HEK293 (cell line): ENCODE measurements at regions not wholly inside any gene's neighbourhood (a gene's known extent, or its start where the extent isn't known, plus 50 kb on each side); places are given as distances from the start of the nearest gene placed in this dataset.

Experiments
- CTCF ChIA-PET: fragments of 350-600 bp; formaldehyde crosslinking; extraction: SDS; loops from one replicate; lab custom pipeline; 2021; ENCODE audit warnings: antibody characterized with exemption; lab: Yijun Ruan, JAX
- POLR2A ChIA-PET: fragments of 300-600 bp; formaldehyde crosslinking; extraction: SDS; loops from one replicate; lab custom pipeline; 2020; ENCODE audit warnings: antibody characterized with exemption, inconsistent platforms; lab: Yijun Ruan, JAX
- H3K27ac ChIP-seq: fragments of 200-500 bp; sonication (Bioruptor generic); 2 replicates; pipeline ENCODE4 v1.5.1; 2014; ENCODE audit warnings: low read depth, low read length, control low read depth, inconsistent platforms; ENCODE audit errors: extremely low read depth
- H3K36me3 ChIP-seq, 2 experiments: fragments of 200-500 bp in 1 of 2; sonication (Bioruptor generic) in 1 of 2; 1 replicate in 1 of 2; 2 replicates in 1 of 2; pipeline ENCODE4 v1.5.1; 2014 to 2017; ENCODE audit warnings: inconsistent platforms in 2 of 2, low read length in 2 of 2; ENCODE audit not compliant: control insufficient read depth in 2 of 2, insufficient read depth in 1 of 2
- H3K4me1 ChIP-seq: fragments of 200-500 bp; sonication (Bioruptor generic); 2 replicates; pipeline ENCODE4 v1.5.1; 2014; ENCODE audit warnings: mild to moderate bottlenecking, low read length, inconsistent platforms; ENCODE audit not compliant: control insufficient read depth, insufficient read depth
- H3K4me3 ChIP-seq: 2 replicates; pipeline ENCODE4 v1.5.1; 2011; ENCODE audit warnings: low read depth, mild to moderate bottlenecking, control low read depth, low read length, moderate library complexity
- H3K9me3 ChIP-seq: fragments of 200-500 bp; sonication (Bioruptor generic); 2 replicates; pipeline ENCODE4 v1.5.1; 2014; ENCODE audit warnings: low read depth, low read length, inconsistent platforms; ENCODE audit not compliant: control insufficient read depth, insufficient read depth
- MYNN ChIP-seq: fragments of 450-650 bp; formaldehyde crosslinking; IDR thresholded peaks from 2 replicates; pipeline ENCODE4 v1.5.1; 2016; ENCODE audit warnings: missing biosample characterization, missing genetic modification characterization, borderline replicate concordance
- ZBTB7A ChIP-seq: fragments of 450-650 bp; formaldehyde crosslinking; IDR thresholded peaks from 2 replicates; pipeline ENCODE4 v1.5.1; 2016; ENCODE audit warnings: low read depth, missing biosample characterization, missing genetic modification characterization
- ZBTB8A ChIP-seq: fragments of 450-650 bp; formaldehyde crosslinking; IDR thresholded peaks from 2 replicates; pipeline ENCODE4 v1.5.1; 2016; ENCODE audit warnings: missing biosample characterization, missing genetic modification characterization
- ZFP69B ChIP-seq: fragments of 450-650 bp; formaldehyde crosslinking; IDR thresholded peaks from 2 replicates; pipeline ENCODE4 v1.5.1; 2016; ENCODE audit warnings: missing biosample characterization, missing genetic modification characterization
- ZNF133 ChIP-seq: fragments of 450-650 bp; formaldehyde crosslinking; IDR thresholded peaks from 2 replicates; pipeline ENCODE4 v1.5.1; 2016; ENCODE audit warnings: missing biosample characterization, missing genetic modification characterization
- ZNF138 ChIP-seq: fragments of 450-650 bp; formaldehyde crosslinking; IDR thresholded peaks from 2 replicates; pipeline ENCODE4 v1.5.1; 2016; ENCODE audit warnings: missing biosample characterization, missing genetic modification characterization, borderline replicate concordance
- ZNF155 ChIP-seq: fragments of 450-650 bp; formaldehyde crosslinking; IDR thresholded peaks from 2 replicates; pipeline ENCODE4 v1.5.1; 2016; ENCODE audit warnings: missing biosample characterization, missing genetic modification characterization
- ZNF157 ChIP-seq: fragments of 450-650 bp; formaldehyde crosslinking; IDR thresholded peaks from 2 replicates; pipeline ENCODE4 v1.5.1; 2016; ENCODE audit warnings: missing biosample characterization, missing genetic modification characterization
- ZNF211 ChIP-seq: fragments of 450-650 bp; formaldehyde crosslinking; IDR thresholded peaks from 2 replicates; pipeline ENCODE4 v1.5.1; 2016; ENCODE audit warnings: low read depth, missing biosample characterization, missing genetic modification characterization
- ZNF274 ChIP-seq, 2 experiments: fragments of 200-500 bp in 1 of 2; fragments of 450-650 bp in 1 of 2; sonication (Bioruptor generic) in 1 of 2; formaldehyde crosslinking in 1 of 2; IDR thresholded peaks; 2 replicates each; pipeline versions ENCODE4 v1.5.1 to v1.6.1; 2014 to 2016; ENCODE audit warnings: borderline replicate concordance in 1 of 2, inconsistent platforms in 1 of 2, low read length in 1 of 2, missing biosample characterization in 1 of 2, missing genetic modification characterization in 1 of 2
- ZNF341 ChIP-seq: fragments of 450-650 bp; formaldehyde crosslinking; IDR thresholded peaks from 2 replicates; pipeline ENCODE4; 2016; ENCODE audit warnings: low read depth, missing biosample characterization, missing genetic modification characterization
- ZNF404 ChIP-seq: fragments of 450-650 bp; formaldehyde crosslinking; IDR thresholded peaks from 2 replicates; pipeline ENCODE4 v1.5.1; 2017; ENCODE audit warnings: missing biosample characterization, missing genetic modification characterization
- ZNF416 ChIP-seq: fragments of 450-650 bp; formaldehyde crosslinking; IDR thresholded peaks from 2 replicates; pipeline ENCODE4 v1.5.1; 2016; ENCODE audit warnings: missing biosample characterization, missing genetic modification characterization
- ZNF561 ChIP-seq: fragments of 450-650 bp; IDR thresholded peaks from 2 replicates; pipeline ENCODE4 v1.5.1; 2018; ENCODE audit warnings: missing biosample characterization, missing genetic modification characterization, borderline replicate concordance
- ZNF623 ChIP-seq: fragments of 450-650 bp; formaldehyde crosslinking; IDR thresholded peaks from 2 replicates; pipeline ENCODE4 v1.5.1; 2016; ENCODE audit warnings: missing biosample characterization, missing genetic modification characterization
- ZNF701 ChIP-seq: fragments of 450-650 bp; formaldehyde crosslinking; IDR thresholded peaks from 2 replicates; pipeline ENCODE4 v1.5.1; 2016; ENCODE audit warnings: missing biosample characterization, missing genetic modification characterization
- ZSCAN30 ChIP-seq: fragments of 450-650 bp; IDR thresholded peaks from 2 replicates; pipeline ENCODE4 v1.5.1; 2018; ENCODE audit warnings: missing biosample characterization, mild to moderate bottlenecking, missing genetic modification characterization, moderate library complexity
- TF ChIP-seq, protein P1 (sequence below): fragments of 450-650 bp; IDR thresholded peaks from 2 replicates; pipeline ENCODE4 v1.5.1; 2018; ENCODE audit warnings: missing biosample characterization, mild to moderate bottlenecking, missing genetic modification characterization
- TF ChIP-seq, protein P2 (sequence below): fragments of 450-650 bp; formaldehyde crosslinking; IDR thresholded peaks from 2 replicates; pipeline ENCODE4 v1.5.1; 2016; ENCODE audit warnings: missing biosample characterization, missing genetic modification characterization
- TF ChIP-seq, protein P3 (sequence below): fragments of 450-650 bp; formaldehyde crosslinking; IDR thresholded peaks from 2 replicates; pipeline ENCODE4 v1.5.1; 2016; ENCODE audit warnings: missing biosample characterization, missing genetic modification characterization, borderline replicate concordance
- TF ChIP-seq, protein P4 (sequence below): fragments of 450-650 bp; formaldehyde crosslinking; IDR thresholded peaks from 2 replicates; pipeline ENCODE4 v1.5.1; 2016; ENCODE audit warnings: missing biosample characterization, missing genetic modification characterization

DNA sequence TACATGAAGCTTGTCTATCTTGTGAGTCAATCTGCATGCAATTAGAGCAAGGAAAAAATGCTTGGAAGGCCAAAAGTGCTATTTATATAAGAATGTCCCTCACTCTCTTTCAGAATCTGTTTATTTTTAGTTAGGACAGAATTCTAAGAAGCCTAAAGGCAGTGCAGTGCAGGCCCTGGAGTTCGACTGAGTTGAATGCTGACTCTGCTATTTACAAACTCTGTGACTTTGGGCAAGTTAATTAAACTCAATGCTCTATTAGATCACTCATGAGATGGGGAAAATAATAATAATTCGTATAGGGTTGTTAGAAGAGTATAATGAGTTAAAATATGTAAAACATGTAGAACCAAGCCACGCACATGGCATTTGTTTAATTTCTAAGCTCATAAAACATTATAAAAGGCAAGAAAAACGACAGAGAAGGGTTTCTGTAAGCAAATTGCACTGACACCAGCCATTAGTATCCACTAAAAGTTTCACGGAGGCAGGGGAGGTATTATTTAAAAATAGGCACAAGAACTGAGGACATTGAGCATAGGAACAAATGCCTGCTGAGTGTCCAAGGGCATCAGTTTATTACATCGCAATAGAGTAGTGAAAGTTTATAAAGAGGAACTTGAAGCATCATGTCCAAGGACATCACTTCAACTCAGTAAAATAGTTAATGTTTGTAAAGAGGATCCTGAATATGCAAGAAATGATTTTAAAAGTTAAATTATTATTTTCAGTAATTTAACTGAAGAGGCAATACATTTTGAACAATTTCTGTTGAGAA, 115.0 kb upstream of the INPP4B start:
- no peak overlapping the region for H3K4me3 ChIP-seq
- H3K9me3 ChIP-seq = no peaks in the 10 kb centered on the region
- H3K36me3 ChIP-seq = no peaks in the 10 kb centered on the region
- TF ChIP-seq ZBTB7A (tag by site-specific recombination) = no peak
- TF ChIP-seq ZNF341 (tag by site-specific recombination) = no peak
- no peak for TF ChIP-seq ZSCAN30
- no peak for TF ChIP-seq MYNN (tag by site-specific recombination)
- CTCF ChIA-PET = no interaction called here
- no peaks in the 10 kb centered on the region for H3K4me1 ChIP-seq
- H3K27ac ChIP-seq = no peak overlapping the region
- POLR2A ChIA-PET = no interaction called here

DNA sequence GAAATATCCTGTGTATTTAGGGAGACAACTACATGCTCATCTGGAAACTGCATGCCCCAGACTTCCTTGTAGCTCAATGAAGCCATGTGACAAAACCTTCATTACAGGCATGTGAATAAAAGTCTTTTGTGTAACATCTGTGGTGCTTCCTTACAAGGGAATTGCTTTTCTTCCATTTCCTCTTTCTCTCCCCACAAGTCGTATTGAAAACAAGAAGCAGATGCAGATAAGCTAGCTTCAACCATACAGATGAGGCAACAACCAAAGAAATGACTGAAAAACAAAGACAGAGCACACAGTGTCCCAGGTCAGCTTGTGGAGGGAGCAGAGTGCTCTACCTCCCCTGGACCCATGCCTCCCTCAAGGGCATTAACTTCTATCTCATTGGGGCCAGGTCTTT, 115.8 kb upstream of the INPP4B start:
- Histone ChIP-seq H3K4me1 (no peaks in the 10 kb centered on the region), H3K27ac (no peak overlapping the region), H3K4me3 (no peak overlapping the region), H3K36me3 (no peaks in the 10 kb centered on the region), H3K9me3 (no peaks in the 10 kb centered on the region)
- POLR2A ChIA-PET = no interaction called here
- TF ChIP-seq ZNF623 = no peak
- CTCF ChIA-PET = no interaction called here

DNA sequence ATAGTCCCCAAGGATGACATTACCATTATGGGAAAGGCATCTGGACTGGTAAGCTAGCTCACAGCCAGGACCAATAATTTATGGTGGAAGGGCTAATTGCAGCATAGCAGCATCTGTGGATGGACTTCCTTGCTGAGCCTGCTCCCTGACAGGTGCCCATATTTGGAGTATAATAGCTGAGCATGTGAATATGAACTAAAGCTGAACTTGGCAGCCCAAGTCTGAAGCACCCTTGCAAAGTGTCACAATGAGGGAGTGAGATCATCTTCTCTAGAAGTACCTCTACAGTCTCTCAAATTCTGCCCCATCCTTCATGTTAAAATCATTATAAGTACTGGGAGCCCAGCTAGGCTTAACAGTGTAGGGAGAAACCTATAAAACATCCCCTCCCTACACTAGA, 128.2 kb upstream of the INPP4B start:
- H3K4me3 ChIP-seq = no peak overlapping the region
- POLR2A ChIA-PET = no interaction called here
- no peaks in the 10 kb centered on the region for H3K36me3 ChIP-seq
- H3K4me1 ChIP-seq = no peaks in the 10 kb centered on the region
- TF ChIP-seq ZBTB8A (tag by site-specific recombination) = no peak
- TF ChIP-seq, protein P1, sequence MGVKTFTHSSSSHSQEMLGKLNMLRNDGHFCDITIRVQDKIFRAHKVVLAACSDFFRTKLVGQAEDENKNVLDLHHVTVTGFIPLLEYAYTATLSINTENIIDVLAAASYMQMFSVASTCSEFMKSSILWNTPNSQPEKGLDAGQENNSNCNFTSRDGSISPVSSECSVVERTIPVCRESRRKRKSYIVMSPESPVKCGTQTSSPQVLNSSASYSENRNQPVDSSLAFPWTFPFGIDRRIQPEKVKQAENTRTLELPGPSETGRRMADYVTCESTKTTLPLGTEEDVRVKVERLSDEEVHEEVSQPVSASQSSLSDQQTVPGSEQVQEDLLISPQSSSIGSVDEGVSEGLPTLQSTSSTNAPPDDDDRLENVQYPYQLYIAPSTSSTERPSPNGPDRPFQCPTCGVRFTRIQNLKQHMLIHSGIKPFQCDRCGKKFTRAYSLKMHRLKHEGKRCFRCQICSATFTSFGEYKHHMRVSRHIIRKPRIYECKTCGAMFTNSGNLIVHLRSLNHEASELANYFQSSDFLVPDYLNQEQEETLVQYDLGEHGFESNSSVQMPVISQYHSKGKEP (tag by site-specific recombination) = no peak
- TF ChIP-seq ZNF138 (tag by site-specific recombination) = no peak
- no peak for TF ChIP-seq ZNF561
- TF ChIP-seq ZNF416 (tag by site-specific recombination) = no peak
- TF ChIP-seq, protein P2, sequence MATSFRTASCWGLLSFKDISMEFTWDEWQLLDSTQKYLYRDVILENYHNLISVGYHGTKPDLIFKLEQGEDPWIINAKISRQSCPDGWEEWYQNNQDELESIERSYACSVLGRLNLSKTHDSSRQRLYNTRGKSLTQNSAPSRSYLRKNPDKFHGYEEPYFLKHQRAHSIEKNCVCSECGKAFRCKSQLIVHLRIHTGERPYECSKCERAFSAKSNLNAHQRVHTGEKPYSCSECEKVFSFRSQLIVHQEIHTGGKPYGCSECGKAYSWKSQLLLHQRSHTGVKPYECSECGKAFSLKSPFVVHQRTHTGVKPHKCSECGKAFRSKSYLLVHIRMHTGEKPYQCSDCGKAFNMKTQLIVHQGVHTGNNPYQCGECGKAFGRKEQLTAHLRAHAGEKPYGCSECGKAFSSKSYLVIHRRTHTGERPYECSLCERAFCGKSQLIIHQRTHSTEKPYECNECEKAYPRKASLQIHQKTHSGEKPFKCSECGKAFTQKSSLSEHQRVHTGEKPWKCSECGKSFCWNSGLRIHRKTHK = no peak
- no peak for TF ChIP-seq ZNF274 (IDR thresholded peaks at IDR 0.05; ENCODE audit: low read length)
- TF ChIP-seq ZNF274 (tag by site-specific recombination; IDR thresholded peaks at IDR 0.05; ENCODE audit: borderline replicate concordance) = no peak
- TF ChIP-seq ZFP69B (tag by site-specific recombination) = no peak
- TF ChIP-seq ZNF133 (tag by site-specific recombination) = no peak
- TF ChIP-seq ZNF701 = no peak
- no peak for TF ChIP-seq ZNF157 (tag by site-specific recombination)
- TF ChIP-seq, protein P3, sequence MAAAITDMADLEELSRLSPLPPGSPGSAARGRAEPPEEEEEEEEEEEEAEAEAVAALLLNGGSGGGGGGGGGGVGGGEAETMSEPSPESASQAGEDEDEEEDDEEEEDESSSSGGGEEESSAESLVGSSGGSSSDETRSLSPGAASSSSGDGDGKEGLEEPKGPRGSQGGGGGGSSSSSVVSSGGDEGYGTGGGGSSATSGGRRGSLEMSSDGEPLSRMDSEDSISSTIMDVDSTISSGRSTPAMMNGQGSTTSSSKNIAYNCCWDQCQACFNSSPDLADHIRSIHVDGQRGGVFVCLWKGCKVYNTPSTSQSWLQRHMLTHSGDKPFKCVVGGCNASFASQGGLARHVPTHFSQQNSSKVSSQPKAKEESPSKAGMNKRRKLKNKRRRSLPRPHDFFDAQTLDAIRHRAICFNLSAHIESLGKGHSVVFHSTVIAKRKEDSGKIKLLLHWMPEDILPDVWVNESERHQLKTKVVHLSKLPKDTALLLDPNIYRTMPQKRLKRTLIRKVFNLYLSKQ (tag by site-specific recombination) = no peak
- TF ChIP-seq ZNF155 (tag by site-specific recombination) = no peak
- TF ChIP-seq, protein P4, sequence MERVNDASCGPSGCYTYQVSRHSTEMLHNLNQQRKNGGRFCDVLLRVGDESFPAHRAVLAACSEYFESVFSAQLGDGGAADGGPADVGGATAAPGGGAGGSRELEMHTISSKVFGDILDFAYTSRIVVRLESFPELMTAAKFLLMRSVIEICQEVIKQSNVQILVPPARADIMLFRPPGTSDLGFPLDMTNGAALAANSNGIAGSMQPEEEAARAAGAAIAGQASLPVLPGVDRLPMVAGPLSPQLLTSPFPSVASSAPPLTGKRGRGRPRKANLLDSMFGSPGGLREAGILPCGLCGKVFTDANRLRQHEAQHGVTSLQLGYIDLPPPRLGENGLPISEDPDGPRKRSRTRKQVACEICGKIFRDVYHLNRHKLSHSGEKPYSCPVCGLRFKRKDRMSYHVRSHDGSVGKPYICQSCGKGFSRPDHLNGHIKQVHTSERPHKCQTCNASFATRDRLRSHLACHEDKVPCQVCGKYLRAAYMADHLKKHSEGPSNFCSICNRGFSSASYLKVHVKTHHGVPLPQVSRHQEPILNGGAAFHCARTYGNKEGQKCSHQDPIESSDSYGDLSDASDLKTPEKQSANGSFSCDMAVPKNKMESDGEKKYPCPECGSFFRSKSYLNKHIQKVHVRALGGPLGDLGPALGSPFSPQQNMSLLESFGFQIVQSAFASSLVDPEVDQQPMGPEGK = no peak
- no peak for TF ChIP-seq ZNF211 (tag by site-specific recombination)
- TF ChIP-seq ZNF404 (tag by site-specific recombination) = no peak
- CTCF ChIA-PET = no interaction called here
- no peaks in the 10 kb centered on the region for H3K9me3 ChIP-seq
- no peak overlapping the region for H3K27ac ChIP-seq
